Panc1 (cell line): ENCODE measurements at regions not wholly inside any gene's neighbourhood (a gene's known extent, or its start where the extent isn't known, plus 50 kb on each side); places are given as distances from the start of the nearest gene placed in this dataset.

ENCODE experiments used
- ATAC-seq: fragments of 200-7000 bp; cut with Tn5 transposase; 2 replicates; pipeline ENCODE4 v1.9.1; 2020; ENCODE audit warnings: mild to moderate bottlenecking, moderate library complexity
- BruUV-seq: library from RNA; stranded (reverse); fragments of 400-500 nt; replicated peaks from 2 replicates; lab custom pipeline; 2021; lab: Mats Ljungman, UMichigan
- CTCF ChIA-PET: fragments of 300-600 bp; sonication (Branson Sonifier 250); formaldehyde crosslinking; loops from one replicate; lab custom pipeline; 2022; ENCODE audit warnings: antibody characterized with exemption; lab: Charles Lee
- POLR2A ChIA-PET: fragments of 300-600 bp; sonication (Branson Sonifier 250); formaldehyde crosslinking; loops from one replicate; lab custom pipeline; 2022; ENCODE audit warnings: antibody characterized with exemption; lab: Charles Lee
- DNase-seq: peaks from one replicate; pipeline ENCODE4 v3.0.0-alpha.2; 2010; ENCODE audit warnings: low read depth, low spot score
- H3K27ac ChIP-seq: 2 replicates; pipeline ENCODE4 v1.5.1; 2011; ENCODE audit warnings: mild to moderate bottlenecking, low read length, inconsistent platforms
- H3K27me3 ChIP-seq: fragments of 200-500 bp; sonication (Bioruptor generic); 2 replicates; pipeline ENCODE4 v1.6.0; 2014; ENCODE audit warnings: low read length, inconsistent platforms; ENCODE audit not compliant: control insufficient read depth, insufficient read depth
- H3K36me3 ChIP-seq: fragments of 200-500 bp; sonication (Bioruptor generic); 2 replicates; pipeline ENCODE4 v1.5.1; 2014; ENCODE audit warnings: inconsistent platforms, mild to moderate bottlenecking, low read length, moderate library complexity; ENCODE audit not compliant: control insufficient read depth, insufficient read depth
- H3K4me1 ChIP-seq: 2 replicates; pipeline ENCODE4 v1.5.1; 2011; ENCODE audit warnings: inconsistent platforms, mild to moderate bottlenecking, low read length, moderate library complexity; ENCODE audit not compliant: control insufficient read depth, insufficient read depth
- H3K4me3 ChIP-seq, 2 experiments: 2 replicates each; pipeline ENCODE4 v1.5.1; 2011 to 2012; ENCODE audit warnings: low read depth in 2 of 2, low read length in 2 of 2, mild to moderate bottlenecking in 2 of 2, inconsistent platforms in 1 of 2, moderate library complexity in 1 of 2
- H3K9me3 ChIP-seq: fragments of 200-500 bp; sonication (Bioruptor generic); 2 replicates; pipeline ENCODE4 v1.5.1; 2014; ENCODE audit warnings: low read depth, mild to moderate bottlenecking, inconsistent platforms, low read length, moderate library complexity; ENCODE audit not compliant: control insufficient read depth, insufficient read depth
- CTCF ChIP-seq: fragments of 450-650 bp; IDR thresholded peaks from 2 replicates; pipeline ENCODE4 v1.5.1; 2017; ENCODE audit warnings: mild to moderate bottlenecking
- POLR2AphosphoS5 ChIP-seq: IDR thresholded peaks from 2 replicates; pipeline ENCODE4 v1.6.1; 2012; ENCODE audit warnings: mild to moderate bottlenecking, low read depth, low read length, moderate library complexity
- REST ChIP-seq, 2 experiments: IDR thresholded peaks; 2 replicates each; pipeline ENCODE4 v1.6.1; 2011 to 2012; ENCODE audit warnings: low read depth in 2 of 2, control low read depth in 1 of 2, low read length in 1 of 2, mild to moderate bottlenecking in 1 of 2, moderate library complexity in 1 of 2; ENCODE audit not compliant: insufficient read depth in 1 of 2
- SIN3A ChIP-seq: IDR thresholded peaks from 2 replicates; pipeline ENCODE4 v1.6.1; 2012; ENCODE audit warnings: low read depth, mild to moderate bottlenecking, low read length, moderate library complexity, borderline replicate concordance; ENCODE audit not compliant: insufficient read depth
- TCF7L2 ChIP-seq: IDR thresholded peaks from 2 replicates; pipeline ENCODE4 v1.6.1; 2011; ENCODE audit warnings: mild to moderate bottlenecking, low read depth, low read length, inconsistent platforms
- in situ Hi-C: cut with HindIII; loops from 2 replicates; pipeline ENCODE4 v1.10.0; 2016; ENCODE audit warnings: low sequenced_read_pairs, low pct_unique_long_range_greater_than_20kb
- intact Hi-C: fragments of 100-400 bp; cut with micrococcal nuclease; formaldehyde crosslinking; loops from one replicate; pipeline ENCODE4 v1.10.0; 2022; ENCODE audit not compliant: unreplicated experiment

- ATAC-seq (no peak), DNase-seq (no peak)
- Histone ChIP-seq H3K4me1 (no peaks in the 10 kb centered on the region), H3K36me3 (no peaks in the 10 kb centered on the region), H3K9me3 (0 out of 2 replicates have a peak, but pooled peaks cover 3% of the 10 kb centered on the region), H3K27me3 (no peaks in the 10 kb centered on the region), H3K27ac (no peak overlapping the region), H3K4me3 (no peak overlapping the region)
- in situ Hi-C loops, result no loop called here
- CTCF ChIA-PET, result no interaction called here
- BruUV-seq, result no TSS peak
- TF ChIP-seq POLR2AphosphoS5, result no peak
- TF ChIP-seq CTCF, result no peak
- no peak for TF ChIP-seq REST (IDR thresholded peaks at IDR 0.05; ENCODE audit: insufficient read depth in 1 of 2, low read depth in 2 of 2, low read length in 1 of 2)
- TF ChIP-seq TCF7L2, result no peak
- TF ChIP-seq SIN3A, result no peak
- POLR2A ChIA-PET, result no interaction called here
- intact Hi-C loops, result no loop called here
Observed at GRCh38 chr7:10731253-10731773, 242.4 kb upstream of the PHF14 start.

- POLR2A ChIA-PET, result no interaction called here
- BruUV-seq, result no TSS peak
- Histone ChIP-seq H3K27me3 (no peaks in the 10 kb centered on the region), H3K4me3 (no peak overlapping the region), H3K36me3 (no peaks in the 10 kb centered on the region), H3K27ac (no peak overlapping the region), H3K4me1 (no peaks in the 10 kb centered on the region), H3K9me3 (0 out of 2 replicates have a peak, but pooled peaks cover 3% of the 10 kb centered on the region)
- intact Hi-C loops, result no loop called here
- no peak for TF ChIP-seq TCF7L2
- CTCF ChIA-PET, result no interaction called here
- in situ Hi-C loops, result no loop called here
- ATAC-seq (no peak), DNase-seq (no peak)
Observed at GRCh38 chr7:10733747-10734146, 239.9 kb upstream of the PHF14 start.

GRCh38 chr7:10734595-10734994, 239.1 kb upstream of the PHF14 start:
- H3K36me3 ChIP-seq, result no peaks in the 10 kb centered on the region
- ChIA-PET POLR2A (no interaction called here), CTCF (no interaction called here)
- intact Hi-C loops (no loop called here), in situ Hi-C loops (no loop called here)
- no peak for DNase-seq
- no peaks in the 10 kb centered on the region for H3K27me3 ChIP-seq
- H3K9me3 ChIP-seq, result 0 out of 2 replicates have a peak, but pooled peaks cover 3% of the 10 kb centered on the region
- H3K4me3 ChIP-seq, result no peak overlapping the region
- BruUV-seq, result no TSS peak
- TF ChIP-seq TCF7L2 (no peak), CTCF (no peak), SIN3A (no peak), POLR2AphosphoS5 (no peak), REST (IDR thresholded peaks at IDR 0.05; ENCODE audit: insufficient read depth in 1 of 2, low read depth in 2 of 2, low read length in 1 of 2) (no peak)
- no peak overlapping the region for H3K27ac ChIP-seq
- H3K4me1 ChIP-seq, result no peaks in the 10 kb centered on the region
- no peak for ATAC-seq
